Suprapubic skin (tissue), 4 donors: ENCODE measurements at regions not wholly inside any gene's neighbourhood (a gene's known extent, or its start where the extent isn't known, plus 50 kb on each side); places are given as distances from the start of the nearest gene placed in this dataset.

ENCODE experiments used
- DNase-seq, 2 donors: peaks; one replicate each; pipeline ENCODE4 v3.0.0-alpha.2; 2019; ENCODE audit warnings: low spot score in 2 of 2
- H3K27ac ChIP-seq: fragments of 200-600 bp; sonication (generic); one replicate; pipeline ENCODE4 v1.5.1; 2019
- H3K27me3 ChIP-seq: fragments of 200-600 bp; sonication (generic); one replicate; pipeline ENCODE4 v1.5.1; 2019
- H3K36me3 ChIP-seq: fragments of 200-600 bp; sonication (generic); one replicate; pipeline ENCODE4 v1.5.1; 2019
- H3K4me1 ChIP-seq: fragments of 200-600 bp; sonication (generic); one replicate; pipeline ENCODE4 v1.5.1; 2019
- H3K4me3 ChIP-seq: fragments of 200-600 bp; sonication (generic); one replicate; pipeline ENCODE4 v1.5.1; 2019; ENCODE audit warnings: mild to moderate bottlenecking
- H3K9me3 ChIP-seq: fragments of 200-600 bp; sonication (generic); one replicate; pipeline ENCODE4 v1.5.1; 2019
- EP300 ChIP-seq: sonication (generic); formaldehyde crosslinking; IDR thresholded peaks from one replicate; pipeline ENCODE4 v1.6.1; 2017; ENCODE audit warnings: antibody characterized with exemption
- POLR2A ChIP-seq, 2 donors: fragments of 450-650 bp; IDR thresholded peaks; one replicate each; pipeline ENCODE4 v1.6.1; 2017; ENCODE audit warnings: antibody characterized with exemption in 2 of 2, mild to moderate bottlenecking in 2 of 2, moderate library complexity in 2 of 2
- POLR2AphosphoS5 ChIP-seq, 3 donors: sonication (generic); formaldehyde crosslinking; IDR thresholded peaks; one replicate each; pipeline ENCODE4 v1.6.1; 2017; ENCODE audit warnings: antibody characterized with exemption in 3 of 3
- whole genome bisulfite sequencing: methylation state at CpG from one replicate; pipeline ENCODE4 v1.1.5; 2018; 5-methylcytosine and 5-hydroxymethylcytosine counted together
- TF ChIP-seq, protein P1 (sequence below), 2 donors: fragments of 200-600 bp in 1 of 2; fragments of 450-650 bp in 1 of 2; sonication (generic) in 1 of 2; IDR thresholded peaks; one replicate each; pipeline ENCODE4 v1.5.1; 2016 to 2019; ENCODE audit warnings: antibody characterized with exemption in 2 of 2, mild to moderate bottlenecking in 1 of 2, moderate library complexity in 1 of 2

- Histone ChIP-seq H3K27me3 (peaks cover 3% of the 10 kb centered on the region), H3K27ac (no peak overlapping the region), H3K9me3 (no peaks in the 10 kb centered on the region), H3K4me1 (peaks cover 9% of the 10 kb centered on the region), H3K36me3 (no peaks in the 10 kb centered on the region), H3K4me3 (no peak overlapping the region)
- TF ChIP-seq POLR2AphosphoS5 (IDR thresholded peaks at IDR 0.05) (no peak), EP300 (no peak)
- DNase-seq: no peak
- WGBS: 69% methylated on average over 13 of the region's 13 CpGs
Observed at GRCh38 chr2:15825276-15825980, 114.9 kb upstream of the MYCN start.

- H3K9me3 ChIP-seq: no peaks in the 10 kb centered on the region
- WGBS: 19% methylated on average over 8 of the region's 8 CpGs
- TF ChIP-seq, protein P1, sequence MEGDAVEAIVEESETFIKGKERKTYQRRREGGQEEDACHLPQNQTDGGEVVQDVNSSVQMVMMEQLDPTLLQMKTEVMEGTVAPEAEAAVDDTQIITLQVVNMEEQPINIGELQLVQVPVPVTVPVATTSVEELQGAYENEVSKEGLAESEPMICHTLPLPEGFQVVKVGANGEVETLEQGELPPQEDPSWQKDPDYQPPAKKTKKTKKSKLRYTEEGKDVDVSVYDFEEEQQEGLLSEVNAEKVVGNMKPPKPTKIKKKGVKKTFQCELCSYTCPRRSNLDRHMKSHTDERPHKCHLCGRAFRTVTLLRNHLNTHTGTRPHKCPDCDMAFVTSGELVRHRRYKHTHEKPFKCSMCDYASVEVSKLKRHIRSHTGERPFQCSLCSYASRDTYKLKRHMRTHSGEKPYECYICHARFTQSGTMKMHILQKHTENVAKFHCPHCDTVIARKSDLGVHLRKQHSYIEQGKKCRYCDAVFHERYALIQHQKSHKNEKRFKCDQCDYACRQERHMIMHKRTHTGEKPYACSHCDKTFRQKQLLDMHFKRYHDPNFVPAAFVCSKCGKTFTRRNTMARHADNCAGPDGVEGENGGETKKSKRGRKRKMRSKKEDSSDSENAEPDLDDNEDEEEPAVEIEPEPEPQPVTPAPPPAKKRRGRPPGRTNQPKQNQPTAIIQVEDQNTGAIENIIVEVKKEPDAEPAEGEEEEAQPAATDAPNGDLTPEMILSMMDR (IDR thresholded peaks at IDR 0.05): no peak
- no peak for TF ChIP-seq EP300
- no peak for TF ChIP-seq POLR2A (IDR thresholded peaks at IDR 0.05)
- no peak for TF ChIP-seq POLR2AphosphoS5 (IDR thresholded peaks at IDR 0.05)
Observed at GRCh38 chr2:15826273-15826717, 114.1 kb upstream of the MYCN start.

DNA sequence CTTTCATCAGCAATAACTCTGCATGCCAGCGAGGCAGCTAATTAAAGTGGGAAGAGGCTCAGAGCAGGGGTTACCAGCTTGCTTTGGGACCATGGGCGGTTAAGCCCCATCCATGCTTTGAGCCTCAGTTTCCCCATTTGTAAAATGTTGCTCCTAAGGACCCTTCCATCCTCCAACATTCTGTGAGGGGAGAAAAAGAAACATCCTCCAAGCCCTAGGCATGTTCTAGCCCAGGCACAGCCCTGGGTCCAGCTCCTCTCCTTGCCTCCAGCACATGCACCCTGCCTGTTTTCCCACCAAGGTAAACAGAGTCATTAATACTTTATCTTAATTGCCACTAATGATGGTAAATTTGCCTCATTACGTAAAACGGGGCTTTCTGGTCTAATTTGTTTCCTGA, 113.3 kb upstream of the MYCN start:
- no peak for DNase-seq
- no peak overlapping the region for H3K4me3 ChIP-seq
- no peak overlapping the region for H3K27ac ChIP-seq
- peaks cover 3% of the 10 kb centered on the region for H3K27me3 ChIP-seq
- peaks cover 9% of the 10 kb centered on the region for H3K4me1 ChIP-seq
- H3K9me3 ChIP-seq: no peaks in the 10 kb centered on the region
- 97% methylated on average over 3 of the region's 4 CpGs for WGBS
- TF ChIP-seq POLR2AphosphoS5 (IDR thresholded peaks at IDR 0.05) (no peak), POLR2A (IDR thresholded peaks at IDR 0.05) (no peak), EP300 (no peak)
- TF ChIP-seq, protein P1 (IDR thresholded peaks at IDR 0.05): no peak
- no peaks in the 10 kb centered on the region for H3K36me3 ChIP-seq

More at GRCh38 chr2:15826273-15826717, 114.1 kb upstream of the MYCN start:
- Histone ChIP-seq H3K4me3 (no peak overlapping the region), H3K36me3 (no peaks in the 10 kb centered on the region), H3K27ac (no peak overlapping the region), H3K4me1 (peaks cover 9% of the 10 kb centered on the region), H3K27me3 (peaks cover 3% of the 10 kb centered on the region)
- no peak for DNase-seq

DNA sequence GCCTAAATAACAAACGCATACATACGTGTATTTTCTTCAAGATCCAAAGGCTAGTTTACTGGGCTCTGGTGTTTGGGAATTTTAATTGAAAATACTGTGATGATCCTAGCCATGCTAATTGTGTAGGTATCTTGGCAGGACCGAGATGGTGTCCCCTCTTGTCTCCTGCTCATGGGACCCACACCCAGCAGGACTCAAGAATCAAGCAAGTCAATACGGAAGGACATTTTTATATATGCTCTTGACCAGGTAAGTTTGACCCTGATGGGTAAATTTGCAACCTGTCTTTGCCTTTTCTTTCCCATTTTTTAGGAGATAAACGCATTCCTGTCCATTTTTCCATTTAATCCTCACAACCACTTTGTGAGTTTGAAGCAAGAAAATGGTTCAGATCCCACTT, 111.8 kb upstream of the MYCN start:
- WGBS: 95% methylated on average over 5 of the region's 5 CpGs

DNA sequence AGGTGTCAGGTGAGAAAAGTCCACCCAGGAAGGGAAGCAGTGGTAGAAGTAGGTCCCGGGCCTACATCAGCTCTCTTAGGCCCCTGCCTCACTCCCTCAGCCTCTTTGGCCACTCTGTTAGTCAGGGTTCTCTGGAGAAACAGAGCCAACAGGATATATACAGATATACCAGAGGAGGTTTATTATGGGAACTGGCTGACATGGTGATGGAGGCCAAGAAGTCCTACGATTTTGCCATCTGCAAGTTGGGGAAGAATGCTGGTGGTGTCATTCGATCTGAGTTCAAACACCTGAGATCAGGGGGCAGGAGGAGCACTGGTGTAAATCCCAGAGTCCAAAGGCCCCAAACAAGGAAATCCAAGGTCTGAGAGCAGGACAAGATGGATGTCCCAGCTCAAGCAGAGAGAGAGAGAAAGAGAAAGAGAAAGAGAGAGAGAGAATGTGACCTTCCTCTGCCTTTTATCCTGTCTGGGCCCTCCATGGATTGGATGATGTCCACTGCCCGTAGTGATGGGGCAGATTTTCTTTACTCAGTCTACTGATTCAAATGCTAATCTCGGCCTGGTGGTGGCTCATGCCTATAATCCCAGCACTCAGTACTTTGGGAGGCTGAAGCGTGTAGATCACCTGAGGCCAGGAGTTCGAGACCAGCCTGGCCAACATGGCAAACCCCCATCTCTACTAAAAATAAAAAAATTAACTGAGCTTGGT, 111.1 kb upstream of the MYCN start:
- H3K9me3 ChIP-seq: no peaks in the 10 kb centered on the region
- no peak overlapping the region for H3K27ac ChIP-seq
- TF ChIP-seq, protein P1 (IDR thresholded peaks at IDR 0.05): no peak
- TF ChIP-seq POLR2AphosphoS5 (IDR thresholded peaks at IDR 0.05): no peak
- no peak for TF ChIP-seq EP300
- TF ChIP-seq POLR2A (IDR thresholded peaks at IDR 0.05): no peak
- no peak for DNase-seq
- H3K27me3 ChIP-seq: peaks cover 3% of the 10 kb centered on the region
- peaks cover 9% of the 10 kb centered on the region for H3K4me1 ChIP-seq
- no peaks in the 10 kb centered on the region for H3K36me3 ChIP-seq
- WGBS: 94% methylated on average over 7 of the region's 7 CpGs
- H3K4me3 ChIP-seq: no peak overlapping the region

More for the DNA sequence above, 111.8 kb upstream of the MYCN start:
- H3K4me1 ChIP-seq: peaks cover 9% of the 10 kb centered on the region
- H3K36me3 ChIP-seq: no peaks in the 10 kb centered on the region
- DNase-seq: no peak
- H3K9me3 ChIP-seq: no peaks in the 10 kb centered on the region
- H3K4me3 ChIP-seq: no peak overlapping the region
- TF ChIP-seq, protein P1 (IDR thresholded peaks at IDR 0.05): no peak
- TF ChIP-seq POLR2A (IDR thresholded peaks at IDR 0.05) (no peak), POLR2AphosphoS5 (IDR thresholded peaks at IDR 0.05) (no peak), EP300 (no peak)
- peaks cover 3% of the 10 kb centered on the region for H3K27me3 ChIP-seq
- H3K27ac ChIP-seq: no peak overlapping the region
